CD14-positive monocyte (primary cell): ENCODE measurements at regions not wholly inside any gene's neighbourhood (a gene's known extent, or its start where the extent isn't known, plus 50 kb on each side); places are given as distances from the start of the nearest gene placed in this dataset.

Source experiments
- DNase-seq, 3 donors: peaks; one replicate each; pipeline ENCODE4 v3.0.0-alpha.2; 2011 to 2022
- H2AFZ ChIP-seq: 2 replicates; pipeline ENCODE4 v1.6.0; 2012; ENCODE audit warnings: mild to moderate bottlenecking, low read depth, low read length, inconsistent platforms; ENCODE audit not compliant: insufficient read depth, poor library complexity, severe bottlenecking
- H3K27ac ChIP-seq, 2 donors: 1 replicate in 1 of 2; 2 replicates in 1 of 2; pipeline ENCODE4 v1.5.1; 2012 to 2013; ENCODE audit warnings: low read length in 2 of 2, control low read depth in 1 of 2, inconsistent platforms in 1 of 2, low read depth in 1 of 2, mild to moderate bottlenecking in 1 of 2
- H3K27me3 ChIP-seq, 2 donors: one replicate each; pipeline versions ENCODE4 v1.6.0 to v1.6.1; 2011 to 2013; ENCODE audit warnings: low read length in 2 of 2; ENCODE audit not compliant: control insufficient read depth in 2 of 2, insufficient read depth in 2 of 2
- H3K36me3 ChIP-seq, 2 donors: replicated peaks in 1 of 2; 1 replicate in 1 of 2; 2 replicates in 1 of 2; pipeline versions ENCODE4 v1.5.1 to v1.6.1; 2012 to 2013; ENCODE audit warnings: low read length in 2 of 2, control low read depth in 1 of 2, inconsistent platforms in 1 of 2, mild to moderate bottlenecking in 1 of 2; ENCODE audit not compliant: insufficient read depth in 2 of 2, control insufficient read depth in 1 of 2
- H3K4me1 ChIP-seq, 2 donors: 1 replicate in 1 of 2; 2 replicates in 1 of 2; pipeline versions ENCODE4 v1.5.1 to v1.6.1; 2012 to 2013; ENCODE audit warnings: low read length in 2 of 2, control low read depth in 1 of 2, inconsistent platforms in 1 of 2, mild to moderate bottlenecking in 1 of 2, moderate library complexity in 1 of 2; ENCODE audit not compliant: insufficient read depth in 2 of 2, control insufficient read depth in 1 of 2
- H3K4me2 ChIP-seq: replicated peaks from 2 replicates; pipeline ENCODE3; 2012; ENCODE audit warnings: low read length, moderate library complexity, mild to moderate bottlenecking; ENCODE audit not compliant: poor library complexity, severe bottlenecking; ENCODE audit errors: extremely low read depth
- H3K4me3 ChIP-seq, 3 experiments: fragments of 200-600 bp in 1 of 3; sonication (generic) in 1 of 3; replicated peaks in 1 of 3; 1 replicate in 2 of 3; 2 replicates in 1 of 3; pipeline ENCODE4 v1.5.1; 2011 to 2013; ENCODE audit warnings: low read length in 3 of 3, mild to moderate bottlenecking in 3 of 3, control low read depth in 2 of 3, low read depth in 2 of 3, inconsistent platforms in 1 of 3, moderate library complexity in 1 of 3
- H3K79me2 ChIP-seq: 2 replicates; pipeline ENCODE4 v1.6.0; 2012; ENCODE audit warnings: mild to moderate bottlenecking, control low read depth, inconsistent platforms, low read length, moderate library complexity; ENCODE audit not compliant: insufficient read depth
- H3K9ac ChIP-seq: 2 replicates; pipeline ENCODE4 v1.6.0; 2017; ENCODE audit warnings: low read length, mild to moderate bottlenecking; ENCODE audit not compliant: insufficient read depth, poor library complexity, severe bottlenecking
- H3K9me3 ChIP-seq, 2 donors: replicated peaks in 1 of 2; 1 replicate in 1 of 2; 2 replicates in 1 of 2; pipeline versions ENCODE4 v1.5.1 to v1.6.1; 2012 to 2013; ENCODE audit warnings: low read length in 2 of 2, control low read depth in 1 of 2; ENCODE audit not compliant: control insufficient read depth in 1 of 2, insufficient read depth in 1 of 2
- H4K20me1 ChIP-seq: 2 replicates; pipeline ENCODE4 v1.6.0; 2012; ENCODE audit warnings: mild to moderate bottlenecking, low read length, control low read depth, moderate library complexity; ENCODE audit not compliant: insufficient read depth
- H3K27ac Mint-ChIP-seq, 7 donors: one replicate each; pipeline ENCODE4 v1.8.0; 2020; ENCODE audit warnings: mild to moderate bottlenecking in 7 of 7, mixed read lengths in 7 of 7, moderate library complexity in 6 of 7, inconsistent platforms in 2 of 7
- H3K27me3 Mint-ChIP-seq, 3 donors: one replicate each; pipeline ENCODE4 v1.8.0; 2021 to 2022; ENCODE audit warnings: low read depth in 3 of 3, mild to moderate bottlenecking in 3 of 3, mixed read lengths in 3 of 3, moderate library complexity in 3 of 3, inconsistent platforms in 1 of 3
- H3K36me3 Mint-ChIP-seq, 2 donors: one replicate each; pipeline ENCODE4 v1.8.0; 2020; ENCODE audit warnings: mixed read lengths in 2 of 2, inconsistent platforms in 1 of 2, mild to moderate bottlenecking in 1 of 2
- H3K4me1 Mint-ChIP-seq: one replicate; pipeline ENCODE4 v1.8.0; 2020; ENCODE audit warnings: mild to moderate bottlenecking, mixed read lengths
- H3K4me3 Mint-ChIP-seq, 2 donors: one replicate each; pipeline ENCODE4 v1.8.0; 2020; ENCODE audit warnings: mild to moderate bottlenecking in 2 of 2, mixed read lengths in 2 of 2, moderate library complexity in 1 of 2
- H3K9me3 Mint-ChIP-seq, 7 donors: one replicate each; pipeline ENCODE4 v1.8.0; 2020 to 2022; ENCODE audit warnings: mixed read lengths in 7 of 7, mild to moderate bottlenecking in 6 of 7, moderate library complexity in 6 of 7, inconsistent platforms in 2 of 7
- WGBS: methylation state at CpG from one replicate; pipeline ENCODE4 v1.1.5; 2013; ENCODE audit warnings: missing lambda C conversion rate; ENCODE audit not compliant: insufficient coverage; 5-methylcytosine and 5-hydroxymethylcytosine counted together
- intact Hi-C, 2 donors: fragments of 100-400 bp; cut with micrococcal nuclease; formaldehyde crosslinking; loops; one replicate each; pipeline versions ENCODE4 v1.15.0 to v1.15.1; 2023
- TF ChIP-seq, protein P1 (sequence below): fragments of 200-600 bp; IDR thresholded peaks from one replicate; pipeline ENCODE4 v1.8.0; 2022; ENCODE audit warnings: antibody characterized with exemption, mild to moderate bottlenecking

- Histone ChIP-seq H3K4me2 (no peak overlapping the region), H3K36me3 (no peaks in the 10 kb centered on the region), H2AFZ (peak overlapping the region; percentile 27), H4K20me1 (no peaks in the 10 kb centered on the region), H3K79me2 (no peaks in the 10 kb centered on the region), H3K9me3 (no peaks in the 10 kb centered on the region), H3K4me1 (no peaks in the 10 kb centered on the region), H3K27ac (no peak overlapping the region), H3K9ac (no peak overlapping the region), H3K4me3 (no peak overlapping the region), H3K27me3 (no peaks in the 10 kb centered on the region)
- WGBS, result no CpG with 5 or more reads among the region's 2 CpGs
- intact Hi-C loops, result no loop called here
- Mint-ChIP-seq H3K36me3 (no peaks in the 10 kb centered on the region), H3K27me3 (peaks cover 0 to 2% (median 0%) of the 10 kb centered on the region in 3 donors), H3K4me3 (no peak overlapping the region), H3K9me3 (peaks cover 0 to 5% (median 2%) of the 10 kb centered on the region in 7 donors), H3K4me1 (no peaks in the 10 kb centered on the region), H3K27ac (no peak overlapping the region)
- no peak for DNase-seq
- TF ChIP-seq, protein P1, sequence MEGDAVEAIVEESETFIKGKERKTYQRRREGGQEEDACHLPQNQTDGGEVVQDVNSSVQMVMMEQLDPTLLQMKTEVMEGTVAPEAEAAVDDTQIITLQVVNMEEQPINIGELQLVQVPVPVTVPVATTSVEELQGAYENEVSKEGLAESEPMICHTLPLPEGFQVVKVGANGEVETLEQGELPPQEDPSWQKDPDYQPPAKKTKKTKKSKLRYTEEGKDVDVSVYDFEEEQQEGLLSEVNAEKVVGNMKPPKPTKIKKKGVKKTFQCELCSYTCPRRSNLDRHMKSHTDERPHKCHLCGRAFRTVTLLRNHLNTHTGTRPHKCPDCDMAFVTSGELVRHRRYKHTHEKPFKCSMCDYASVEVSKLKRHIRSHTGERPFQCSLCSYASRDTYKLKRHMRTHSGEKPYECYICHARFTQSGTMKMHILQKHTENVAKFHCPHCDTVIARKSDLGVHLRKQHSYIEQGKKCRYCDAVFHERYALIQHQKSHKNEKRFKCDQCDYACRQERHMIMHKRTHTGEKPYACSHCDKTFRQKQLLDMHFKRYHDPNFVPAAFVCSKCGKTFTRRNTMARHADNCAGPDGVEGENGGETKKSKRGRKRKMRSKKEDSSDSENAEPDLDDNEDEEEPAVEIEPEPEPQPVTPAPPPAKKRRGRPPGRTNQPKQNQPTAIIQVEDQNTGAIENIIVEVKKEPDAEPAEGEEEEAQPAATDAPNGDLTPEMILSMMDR, result no peak
These were observed 278.5 kb downstream of the TMEM167A start for GRCh38 chr5:82798676-82799075.

- Mint-ChIP-seq H3K36me3 (no peaks in the 10 kb centered on the region), H3K9me3 (peaks cover 7 to 12% (median 8%) of the 10 kb centered on the region in 7 donors), H3K4me1 (no peaks in the 10 kb centered on the region), H3K27me3 (peaks cover 0 to 2% (median 0%) of the 10 kb centered on the region in 3 donors), H3K27ac (peak overlapping the region in 1 of 7 donors; percentile 53), H3K4me3 (no peak overlapping the region)
- Histone ChIP-seq H3K9me3 (peaks cover 4 to 9% of the 10 kb centered on the region in 2 donors), H3K4me3 (no peak overlapping the region), H3K27ac (no peak overlapping the region), H3K36me3 (no peaks in the 10 kb centered on the region), H3K27me3 (no peaks in the 10 kb centered on the region), H3K4me1 (no peaks in the 10 kb centered on the region), H3K4me2 (no peak overlapping the region), H3K79me2 (no peaks in the 10 kb centered on the region), H4K20me1 (no peaks in the 10 kb centered on the region), H3K9ac (no peak overlapping the region), H2AFZ (no peak overlapping the region)
- 86% methylated on average over 2 of the region's 5 CpGs for WGBS
- intact Hi-C loops, result no loop called here
- no peak for DNase-seq
- TF ChIP-seq, protein P1, result no peak
These were observed 280.4 kb downstream of the TMEM167A start for GRCh38 chr5:82796643-82797416.
